Trophoblast cell (in vitro differentiated cells and primary cell): ENCODE measurements at regions not wholly inside any gene's neighbourhood (a gene's known extent, or its start where the extent isn't known, plus 50 kb on each side); places are given as distances from the start of the nearest gene placed in this dataset.

ENCODE experiments used
- DNase-seq, 2 donors: peaks; one replicate each; pipeline ENCODE4 v3.0.0-alpha.2; 2016
- H2AFZ ChIP-seq: 2 replicates; pipeline ENCODE4 v1.6.1; 2013; ENCODE audit warnings: low read length, moderate library complexity, mild to moderate bottlenecking; ENCODE audit not compliant: insufficient read depth, poor library complexity
- H2AK5ac ChIP-seq: 2 replicates; pipeline ENCODE4 v1.6.1; 2013; ENCODE audit warnings: mild to moderate bottlenecking, low read length
- H2BK120ac ChIP-seq: 2 replicates; pipeline ENCODE4 v1.6.1; 2013; ENCODE audit warnings: low read length, mild to moderate bottlenecking, moderate library complexity; ENCODE audit not compliant: insufficient read depth, poor library complexity
- H2BK12ac ChIP-seq: 2 replicates; pipeline ENCODE4 v1.6.1; 2013; ENCODE audit warnings: mild to moderate bottlenecking, low read length, moderate library complexity
- H2BK5ac ChIP-seq: 2 replicates; pipeline ENCODE4 v1.6.1; 2013; ENCODE audit warnings: low read length, low read depth, moderate library complexity, mild to moderate bottlenecking; ENCODE audit not compliant: poor library complexity
- H3K14ac ChIP-seq: 2 replicates; pipeline ENCODE4 v1.6.1; 2013; ENCODE audit warnings: mild to moderate bottlenecking, low read length
- H3K18ac ChIP-seq: 2 replicates; pipeline ENCODE4 v1.6.1; 2013; ENCODE audit warnings: mild to moderate bottlenecking, low read length
- H3K23ac ChIP-seq: 2 replicates; pipeline ENCODE4 v1.6.1; 2013; ENCODE audit warnings: low read length
- H3K27ac ChIP-seq: 2 replicates; pipeline ENCODE4 v1.5.1; 2013; ENCODE audit warnings: low read depth, mild to moderate bottlenecking, inconsistent platforms, low read length, moderate library complexity
- H3K27me3 ChIP-seq: 2 replicates; pipeline ENCODE4 v1.6.1; 2013; ENCODE audit warnings: inconsistent platforms, mild to moderate bottlenecking, low read length, moderate library complexity; ENCODE audit not compliant: insufficient read depth
- H3K36me3 ChIP-seq, 2 experiments: 1 replicate in 1 of 2; 2 replicates in 1 of 2; pipeline ENCODE4 v1.6.1; 2013; ENCODE audit warnings: low read length in 2 of 2, mild to moderate bottlenecking in 2 of 2, moderate library complexity in 1 of 2; ENCODE audit not compliant: insufficient read depth in 2 of 2, control insufficient read depth in 1 of 2
- H3K4ac ChIP-seq: 2 replicates; pipeline ENCODE4 v1.6.1; 2013; ENCODE audit warnings: low read depth, mild to moderate bottlenecking, low read length, moderate library complexity
- H3K4me1 ChIP-seq, 2 experiments: 1 replicate in 1 of 2; 2 replicates in 1 of 2; pipeline ENCODE4 v1.6.1; 2013; ENCODE audit warnings: low read length in 2 of 2, mild to moderate bottlenecking in 2 of 2, moderate library complexity in 1 of 2; ENCODE audit not compliant: insufficient read depth in 2 of 2, control insufficient read depth in 1 of 2
- H3K4me2 ChIP-seq: 2 replicates; pipeline ENCODE4 v1.6.1; 2013; ENCODE audit warnings: inconsistent platforms, mild to moderate bottlenecking, low read length, moderate library complexity
- H3K4me3 ChIP-seq: 2 replicates; pipeline ENCODE4 v1.5.1; 2013; ENCODE audit warnings: mild to moderate bottlenecking, low read depth, low read length, inconsistent platforms
- H3K79me1 ChIP-seq: one replicate; pipeline ENCODE4 v1.6.1; 2013; ENCODE audit warnings: low read length
- H3K79me2 ChIP-seq: 2 replicates; pipeline ENCODE4 v1.6.1; 2013; ENCODE audit warnings: low read length, mild to moderate bottlenecking; ENCODE audit not compliant: control insufficient read depth, insufficient read depth, poor library complexity
- H3K9ac ChIP-seq: 2 replicates; pipeline ENCODE4 v1.6.1; 2013; ENCODE audit warnings: mild to moderate bottlenecking, low read length
- H3K9me3 ChIP-seq: 2 replicates; pipeline ENCODE4 v1.6.1; 2013; ENCODE audit warnings: low read depth, mild to moderate bottlenecking, control low read depth, inconsistent platforms, low read length; ENCODE audit not compliant: insufficient read depth
- H4K12ac ChIP-seq: 2 replicates; pipeline ENCODE4 v1.6.1; 2013; ENCODE audit warnings: low read depth, mild to moderate bottlenecking, low read length, moderate library complexity
- H4K8ac ChIP-seq: 2 replicates; pipeline ENCODE4 v1.6.1; 2013; ENCODE audit warnings: low read depth, mild to moderate bottlenecking, low read length, moderate library complexity
- H4K91ac ChIP-seq: one replicate; pipeline ENCODE4 v1.6.1; 2013; ENCODE audit warnings: low read depth, mild to moderate bottlenecking, low read length, moderate library complexity
- WGBS: extraction: QIAGEN DNeasy Blood & Tissue Kit; methylation state at CpG from one replicate; pipeline ENCODE4 v1.1.7; 2013; ENCODE audit warnings: missing lambda C conversion rate; ENCODE audit not compliant: insufficient read length, insufficient coverage; ENCODE audit errors: extremely low coverage; 5-methylcytosine and 5-hydroxymethylcytosine counted together

GRCh38 chr2:152254976-152255375 is 79.4 kb upstream of the STAM2 start:
- Histone ChIP-seq H2AK5ac (no peak overlapping the region), H4K8ac (no peak overlapping the region), H3K23ac (no peak overlapping the region), H3K4me1 (no peaks in the 10 kb centered on the region), H4K12ac (no peak overlapping the region), H2AFZ (no peak overlapping the region), H2BK12ac (no peak overlapping the region), H3K9ac (no peak overlapping the region), H3K79me2 (no peaks in the 10 kb centered on the region), H3K9me3 (no peaks in the 10 kb centered on the region), H2BK5ac (no peak overlapping the region), H3K14ac (no peak overlapping the region), H3K27ac (no peak overlapping the region), H3K4me2 (no peak overlapping the region), H3K79me1 (no peaks in the 10 kb centered on the region), H3K27me3 (no peaks in the 10 kb centered on the region), H4K91ac (no peak overlapping the region), H3K18ac (no peak overlapping the region), H3K4ac (no peak overlapping the region), H2BK120ac (no peak overlapping the region), H3K36me3 (no peaks in the 10 kb centered on the region), H3K4me3 (no peak overlapping the region)
- no peak for DNase-seq
- no CpG with 5 or more reads among the region's 1 CpG for WGBS

GRCh38 chr2:152255918-152256317 is 79.1 kb upstream of the FMNL2 start:
- no peak overlapping the region for H3K18ac ChIP-seq
- no peak overlapping the region for H3K9ac ChIP-seq
- H3K4me2 ChIP-seq, result no peak overlapping the region
- H4K12ac ChIP-seq, result no peak overlapping the region
- no peaks in the 10 kb centered on the region for H3K4me1 ChIP-seq
- no peak overlapping the region for H4K8ac ChIP-seq
- H2BK120ac ChIP-seq, result no peak overlapping the region
- H2BK12ac ChIP-seq, result no peak overlapping the region
- no peak overlapping the region for H3K27ac ChIP-seq
- H3K4ac ChIP-seq, result no peak overlapping the region
- H4K91ac ChIP-seq, result no peak overlapping the region
- no peak overlapping the region for H2BK5ac ChIP-seq
- no peaks in the 10 kb centered on the region for H3K79me2 ChIP-seq
- H3K23ac ChIP-seq, result no peak overlapping the region
- no peak overlapping the region for H2AK5ac ChIP-seq
- DNase-seq, result no peak
- H3K79me1 ChIP-seq, result no peaks in the 10 kb centered on the region
- H3K27me3 ChIP-seq, result no peaks in the 10 kb centered on the region
- H3K4me3 ChIP-seq, result no peak overlapping the region
- no peak overlapping the region for H3K14ac ChIP-seq
- no peak overlapping the region for H2AFZ ChIP-seq
- no peaks in the 10 kb centered on the region for H3K36me3 ChIP-seq
- H3K9me3 ChIP-seq, result no peaks in the 10 kb centered on the region

GRCh38 chr2:152260939-152261338 is 74.0 kb upstream of the FMNL2 start:
- Histone ChIP-seq H2BK120ac (no peak overlapping the region), H3K79me2 (no peaks in the 10 kb centered on the region)
- WGBS, result no CpG with 5 or more reads among the region's 4 CpGs

GRCh38 chr2:152263911-152264310 is 71.1 kb upstream of the FMNL2 start:
- H4K12ac ChIP-seq, result no peak overlapping the region
- H3K9ac ChIP-seq, result no peak overlapping the region
- H2AK5ac ChIP-seq, result no peak overlapping the region
- no peak overlapping the region for H3K4me2 ChIP-seq
- no peaks in the 10 kb centered on the region for H3K9me3 ChIP-seq
- H3K4me1 ChIP-seq, result no peaks in the 10 kb centered on the region
- H3K79me1 ChIP-seq, result no peaks in the 10 kb centered on the region
- H3K27ac ChIP-seq, result no peak overlapping the region
- no peak overlapping the region for H3K18ac ChIP-seq
- no peak overlapping the region for H3K23ac ChIP-seq
- no peak overlapping the region for H3K4me3 ChIP-seq
- no peaks in the 10 kb centered on the region for H3K27me3 ChIP-seq
- H4K8ac ChIP-seq, result no peak overlapping the region
- no peak overlapping the region for H2BK5ac ChIP-seq
- H2BK12ac ChIP-seq, result no peak overlapping the region
- no peaks in the 10 kb centered on the region for H3K36me3 ChIP-seq
- H3K4ac ChIP-seq, result no peak overlapping the region
- H2AFZ ChIP-seq, result no peak overlapping the region
- no peaks in the 10 kb centered on the region for H3K79me2 ChIP-seq
- H3K14ac ChIP-seq, result no peak overlapping the region
- no peak overlapping the region for H2BK120ac ChIP-seq
- no peak overlapping the region for H4K91ac ChIP-seq
- DNase-seq, result no peak

More at GRCh38 chr2:152260939-152261338, 74.0 kb upstream of the FMNL2 start:
- Histone ChIP-seq H3K4me2 (no peak overlapping the region), H2AK5ac (no peak overlapping the region), H3K9me3 (no peaks in the 10 kb centered on the region), H2BK5ac (no peak overlapping the region), H3K27me3 (no peaks in the 10 kb centered on the region), H3K4me1 (no peaks in the 10 kb centered on the region), H3K9ac (no peak overlapping the region), H3K27ac (no peak overlapping the region), H3K4me3 (no peak overlapping the region), H3K18ac (no peak overlapping the region), H3K4ac (no peak overlapping the region), H3K23ac (no peak overlapping the region), H4K8ac (no peak overlapping the region), H4K91ac (no peak overlapping the region), H3K79me1 (no peaks in the 10 kb centered on the region), H4K12ac (no peak overlapping the region), H2BK12ac (no peak overlapping the region), H3K36me3 (no peaks in the 10 kb centered on the region), H3K14ac (no peak overlapping the region), H2AFZ (no peak overlapping the region)
- no peak for DNase-seq
